ENCODE measurements at regions not wholly inside any gene's neighbourhood (a gene's known extent, or its start where the extent isn't known, plus 50 kb on each side); places are given as distances from the start of the nearest gene placed in this dataset.

DNA sequence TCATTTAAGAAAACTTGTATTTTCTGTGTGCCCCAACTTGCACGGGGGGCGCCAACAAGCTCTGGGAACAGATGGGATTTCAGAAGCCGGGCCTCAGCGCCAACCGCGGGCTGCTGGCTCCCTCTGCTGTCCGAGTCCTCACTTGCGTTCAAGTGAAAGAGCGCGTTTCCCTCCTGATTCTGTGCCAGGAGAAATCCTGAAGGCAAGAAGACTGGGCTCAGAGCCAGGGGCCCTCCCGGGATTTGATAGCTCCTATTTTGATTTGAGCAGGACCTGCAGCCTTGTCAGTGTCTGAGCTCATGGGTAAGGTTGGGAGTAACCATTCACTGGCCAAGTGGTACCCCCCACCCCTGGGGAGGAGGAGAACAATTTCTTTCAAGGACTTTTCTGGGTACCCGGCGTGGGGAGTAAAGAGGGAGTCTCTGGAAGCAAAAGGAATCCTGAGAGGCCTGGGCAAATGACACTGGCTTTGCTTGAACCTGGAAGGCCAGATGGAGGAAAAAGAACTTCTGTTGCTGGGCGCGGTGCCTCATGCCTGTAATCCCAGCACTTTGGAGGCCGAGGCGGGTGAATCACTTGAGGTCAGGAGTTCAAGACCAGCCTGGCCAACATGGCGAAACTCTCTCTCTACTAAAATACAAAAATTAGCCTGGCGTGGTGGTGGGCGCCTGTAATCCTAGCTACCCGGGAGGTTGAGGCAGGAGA is 179.0 kb upstream of the RGS6 start (continued):
- TF ChIP-seq ZNF407 (IDR thresholded peaks at IDR 0.05; ENCODE audit: low read depth): no peak
- TF ChIP-seq ZNF274 (IDR thresholded peaks at IDR 0.05; ENCODE audit: borderline replicate concordance, low read depth, low read length): no peak
- TF ChIP-seq NFIC (IDR thresholded peaks at IDR 0.05): peak; percentile 51; the same call in 1 of the 2 replicates
- TF ChIP-seq, protein P1, sequence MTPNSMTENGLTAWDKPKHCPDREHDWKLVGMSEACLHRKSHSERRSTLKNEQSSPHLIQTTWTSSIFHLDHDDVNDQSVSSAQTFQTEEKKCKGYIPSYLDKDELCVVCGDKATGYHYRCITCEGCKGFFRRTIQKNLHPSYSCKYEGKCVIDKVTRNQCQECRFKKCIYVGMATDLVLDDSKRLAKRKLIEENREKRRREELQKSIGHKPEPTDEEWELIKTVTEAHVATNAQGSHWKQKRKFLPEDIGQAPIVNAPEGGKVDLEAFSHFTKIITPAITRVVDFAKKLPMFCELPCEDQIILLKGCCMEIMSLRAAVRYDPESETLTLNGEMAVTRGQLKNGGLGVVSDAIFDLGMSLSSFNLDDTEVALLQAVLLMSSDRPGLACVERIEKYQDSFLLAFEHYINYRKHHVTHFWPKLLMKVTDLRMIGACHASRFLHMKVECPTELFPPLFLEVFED (CRISPR knock-in tag; conservative IDR thresholded peaks at IDR 0.05): no peak
- no peak for TF ChIP-seq TCF7 (IDR thresholded peaks at IDR 0.05; ENCODE audit: borderline replicate concordance)
- no peak for TF ChIP-seq ZNF124 (CRISPR knock-in tag; IDR thresholded peaks at IDR 0.05)
- TF ChIP-seq TFAP4 (CRISPR knock-in tag; IDR thresholded peaks at IDR 0.05; ENCODE audit: borderline replicate concordance): peak; percentile 49; the same call in 1 of the 2 replicates
- no peak for TF ChIP-seq ADNP (tag; IDR thresholded peaks at IDR 0.05)
- no peak for TF ChIP-seq SAP30 (IDR thresholded peaks at IDR 0.05; ENCODE audit: borderline replicate concordance, insufficient read depth, low read depth, low read length, poor library complexity, severe bottlenecking)
- no peak for TF ChIP-seq FOXJ2 (tag; IDR thresholded peaks at IDR 0.05)
- no peak for TF ChIP-seq CHAMP1 (IDR thresholded peaks at IDR 0.05)
- no peak for TF ChIP-seq NFE2L1 (tag; IDR thresholded peaks at IDR 0.05; ENCODE audit: borderline replicate concordance, low read depth)

Measured in K562 (cell line).